HG02763 (cell line): ENCODE measurements at regions not wholly inside any gene's neighbourhood (a gene's known extent, or its start where the extent isn't known, plus 50 kb on each side); places are given as distances from the start of the nearest gene placed in this dataset.
"Not testable (repeated sequence)": the region's sequence is repeated elsewhere in the genome, so short reads cannot be mapped to it uniquely, and the experiment has no call there.

Experiments
- ATAC-seq: cut with Tn5 transposase; IDR thresholded peaks from one replicate; pipeline ENCODE4 v1.9.1; 2021; ENCODE audit warnings: mild to moderate bottlenecking, moderate library complexity; ENCODE audit not compliant: unreplicated experiment

GRCh38 chr5:92380069-92380770 lies 997.1 kb upstream of the ARRDC3 start:
- ATAC-seq, result no peak

DNA sequence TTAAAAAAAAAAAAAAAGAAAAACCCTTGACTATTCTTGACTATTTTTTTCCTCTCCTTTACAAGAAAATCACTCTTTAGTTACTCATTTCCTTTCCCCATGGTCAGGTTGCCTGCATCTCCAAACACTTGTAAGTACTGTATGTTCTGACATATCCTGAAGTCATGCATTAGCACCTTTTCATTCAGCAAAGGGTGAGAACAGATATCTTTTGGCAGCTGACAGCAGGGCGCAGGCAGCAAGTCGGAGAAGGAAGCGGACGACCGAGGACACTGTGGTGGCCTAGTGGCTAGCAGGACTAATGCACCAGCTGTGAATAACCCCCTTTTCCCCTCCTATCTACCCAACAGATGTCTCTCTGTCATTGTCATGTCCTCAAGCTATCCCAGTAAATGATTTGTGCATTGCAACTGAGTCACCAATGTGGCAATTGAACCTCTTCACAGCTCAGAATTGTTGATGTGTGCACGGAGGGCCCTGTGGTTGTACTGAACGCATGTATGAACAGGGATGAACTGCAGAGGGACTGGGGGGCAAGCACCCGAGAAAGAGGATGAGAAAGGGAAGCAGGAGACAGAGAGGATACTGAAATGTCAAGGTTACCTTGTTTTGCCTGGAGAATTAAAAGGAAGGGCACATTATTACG lies 996.0 kb upstream of the ARRDC3 start:
- ATAC-seq, result no peak

DNA sequence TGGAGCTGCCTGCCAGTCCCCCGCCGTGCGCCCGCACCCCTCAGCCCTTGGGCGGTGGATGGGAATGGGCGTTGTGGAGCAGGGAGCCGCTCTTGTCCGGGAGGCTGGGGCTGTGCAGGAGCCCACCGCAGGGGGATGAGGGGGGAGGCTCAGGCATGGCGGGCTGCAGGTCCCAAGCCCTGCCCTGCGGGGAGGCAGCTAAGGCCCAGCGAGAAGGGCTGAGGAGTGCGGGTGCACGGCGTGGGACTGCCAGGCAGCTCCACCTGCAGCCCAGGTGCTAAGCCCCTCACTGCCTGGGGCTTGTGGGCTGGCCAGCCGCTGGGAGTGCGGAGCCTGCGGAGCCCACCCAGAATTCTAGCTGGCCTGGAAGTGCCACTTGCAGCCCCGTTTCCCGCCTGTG lies 991.7 kb upstream of the ARRDC3 start:
- no peak for ATAC-seq

- no peak for ATAC-seq
Observed at GRCh38 chr5:92372766-92373165, 989.6 kb upstream of the ARRDC3 start.

DNA sequence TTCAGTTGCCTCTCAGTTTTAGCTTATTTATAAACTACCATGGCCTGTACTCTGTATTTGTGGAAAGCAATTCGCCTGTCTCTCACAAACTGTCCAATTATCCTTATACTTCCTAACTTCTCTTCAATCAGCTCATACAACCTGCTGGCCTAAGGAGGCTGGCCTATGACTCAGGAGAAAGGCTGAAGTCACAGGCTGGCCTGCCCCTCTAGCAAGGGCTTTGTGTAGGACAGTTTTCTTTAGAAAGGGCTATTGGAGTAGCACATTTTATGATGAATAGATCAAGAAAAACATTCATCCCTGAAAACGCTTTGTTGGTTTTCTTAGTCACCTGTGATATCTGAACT lies 988.7 kb upstream of the ARRDC3 start:
- ATAC-seq, result no peak

GRCh38 chr5:92371171-92371888 lies 988.2 kb upstream of the ARRDC3 start:
- ATAC-seq, result no peak

- ATAC-seq, result no peak
Observed at GRCh38 chr5:92370032-92370431, 986.9 kb upstream of the ARRDC3 start.

- ATAC-seq, result no peak
Observed at GRCh38 chr5:92369587-92369986, 986.5 kb upstream of the ARRDC3 start.

GRCh38 chr5:92364986-92365550 lies 982.0 kb upstream of the ARRDC3 start:
- ATAC-seq, result no peak

DNA sequence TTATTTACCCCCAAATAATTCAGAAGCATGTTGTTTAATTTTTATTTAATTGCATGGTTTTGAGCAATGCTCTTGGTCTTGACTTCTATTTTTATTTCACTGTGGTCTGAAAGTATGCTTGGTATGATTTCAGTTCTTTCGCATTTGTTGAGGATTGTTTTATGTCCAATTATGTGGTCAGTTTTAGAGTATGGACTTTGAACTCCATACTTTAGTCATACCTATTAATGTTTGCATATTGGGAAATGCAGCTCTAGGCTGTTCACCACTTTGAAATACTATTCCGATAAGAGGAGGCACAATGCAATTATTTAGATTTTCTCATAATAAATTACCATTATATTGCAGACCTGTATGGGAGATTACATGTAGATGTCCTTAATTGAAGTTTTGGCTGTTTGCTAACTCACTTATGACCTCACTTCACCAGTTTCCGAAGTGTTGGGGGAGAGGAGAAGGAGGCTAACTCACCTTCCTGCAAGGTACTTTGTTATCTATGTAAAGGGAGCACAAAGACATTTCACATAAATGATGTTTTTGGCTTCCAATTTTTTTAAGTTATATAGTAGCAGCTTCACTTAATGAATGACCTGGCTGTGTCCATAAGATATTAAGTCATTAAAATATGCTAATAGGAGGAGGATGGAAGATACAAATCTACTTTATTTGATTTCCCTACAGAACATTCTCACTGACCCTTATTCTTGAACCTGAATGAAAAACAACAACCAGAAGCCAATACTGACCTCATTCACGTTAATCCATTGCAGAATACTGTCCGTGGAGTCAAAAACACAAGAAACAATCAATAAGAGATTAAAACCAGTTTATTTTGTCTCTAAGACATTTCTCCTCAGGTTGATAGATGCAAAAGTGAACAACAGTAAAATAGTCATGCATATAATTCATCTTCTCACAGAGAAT lies 970.3 kb upstream of the ARRDC3 start:
- no peak for ATAC-seq

DNA sequence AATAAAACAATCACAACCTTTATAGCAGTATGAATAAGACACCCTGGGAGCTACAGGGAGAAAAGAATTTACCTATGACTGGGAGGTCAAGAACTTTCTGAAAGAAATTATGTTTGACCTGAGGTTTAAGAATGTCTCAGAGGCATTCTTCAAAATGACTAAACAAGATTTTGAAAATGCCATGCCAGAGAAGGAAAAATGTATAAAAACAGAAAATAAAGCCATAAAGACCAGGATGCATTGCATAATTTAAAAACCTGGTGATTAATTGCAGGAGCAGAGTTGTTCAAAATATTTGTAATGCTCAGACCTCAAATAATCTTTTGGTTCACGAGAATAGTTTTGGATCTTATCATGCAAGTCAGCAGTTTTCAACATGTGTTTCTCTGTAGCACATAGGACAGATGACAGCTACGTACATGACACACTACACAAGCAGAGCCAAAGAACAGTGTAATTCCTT lies 954.7 kb upstream of the ARRDC3 start:
- no peak for ATAC-seq

- no peak for ATAC-seq
Observed at GRCh38 chr5:92332039-92332438, 948.9 kb upstream of the ARRDC3 start.

DNA sequence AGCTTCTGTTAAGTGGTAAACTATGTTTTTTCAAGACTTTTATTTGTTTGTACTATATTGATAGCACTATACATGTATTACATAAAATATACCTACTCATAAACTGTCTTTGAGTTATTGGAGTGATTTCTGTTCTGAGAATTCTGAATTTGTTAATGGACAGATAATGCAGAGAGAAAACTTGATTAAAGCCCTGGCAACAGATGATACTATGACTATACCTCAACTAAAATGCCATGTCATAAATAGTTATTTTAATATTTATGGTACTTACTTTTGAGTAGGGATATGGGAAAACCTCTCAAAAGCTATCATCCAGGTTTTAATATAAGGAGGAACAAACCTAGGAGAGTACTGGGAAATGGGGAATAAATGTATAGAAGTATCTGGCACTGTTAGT lies 947.2 kb upstream of the ARRDC3 start:
- ATAC-seq, result no peak

- ATAC-seq, result no peak
Observed at GRCh38 chr5:92329759-92330158, 946.6 kb upstream of the ARRDC3 start.

DNA sequence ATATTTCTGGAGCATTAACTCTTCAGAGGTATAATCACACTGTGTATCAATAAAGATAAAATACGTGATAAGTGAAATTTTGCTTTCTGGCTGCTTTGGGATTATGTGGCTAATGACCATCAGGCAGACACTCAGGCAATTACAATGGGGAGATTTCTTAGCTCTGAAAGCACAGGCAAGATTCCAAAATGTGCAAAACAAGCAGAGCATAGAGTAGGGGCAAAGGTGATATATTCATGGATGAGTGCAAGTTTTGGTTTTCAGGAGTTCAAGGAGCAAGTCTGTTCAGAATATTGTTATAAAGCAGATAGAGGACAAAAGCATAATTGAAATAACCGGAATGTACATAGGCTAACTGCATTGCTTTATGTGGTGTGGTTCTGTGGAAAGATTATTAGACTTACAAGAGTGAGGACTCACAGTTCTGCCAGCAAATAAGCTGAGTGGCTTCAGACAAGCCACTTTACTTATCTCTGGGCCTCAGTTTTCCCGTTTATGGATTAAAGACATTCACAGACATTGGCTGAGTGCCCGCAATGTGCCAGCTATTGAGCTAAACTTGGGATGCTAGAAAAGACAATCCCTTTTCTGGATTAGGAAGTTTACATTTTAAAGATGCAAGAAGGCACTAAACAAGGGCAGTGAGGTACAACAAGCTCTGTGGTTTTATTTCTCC lies 945.6 kb upstream of the ARRDC3 start:
- no peak for ATAC-seq

DNA sequence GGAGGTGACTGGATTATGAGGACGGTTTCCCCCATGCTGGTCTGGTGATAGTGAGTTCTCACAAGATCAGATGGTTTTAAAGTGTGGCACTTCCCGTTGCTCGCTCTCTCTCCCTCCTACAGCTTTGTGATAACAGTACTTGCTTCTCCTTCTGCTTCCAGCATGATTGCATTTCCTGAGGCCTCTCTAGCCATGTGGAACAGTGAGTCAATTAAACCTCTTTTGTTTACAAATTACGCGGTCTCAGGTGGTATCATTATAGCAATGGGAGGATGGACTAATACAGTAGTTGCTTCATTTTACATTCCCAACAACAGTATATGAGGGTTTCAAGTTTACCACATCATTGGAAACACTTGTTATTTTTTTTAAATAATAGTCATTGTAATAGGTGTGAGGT lies 937.3 kb upstream of the ARRDC3 start:
- no peak for ATAC-seq

DNA sequence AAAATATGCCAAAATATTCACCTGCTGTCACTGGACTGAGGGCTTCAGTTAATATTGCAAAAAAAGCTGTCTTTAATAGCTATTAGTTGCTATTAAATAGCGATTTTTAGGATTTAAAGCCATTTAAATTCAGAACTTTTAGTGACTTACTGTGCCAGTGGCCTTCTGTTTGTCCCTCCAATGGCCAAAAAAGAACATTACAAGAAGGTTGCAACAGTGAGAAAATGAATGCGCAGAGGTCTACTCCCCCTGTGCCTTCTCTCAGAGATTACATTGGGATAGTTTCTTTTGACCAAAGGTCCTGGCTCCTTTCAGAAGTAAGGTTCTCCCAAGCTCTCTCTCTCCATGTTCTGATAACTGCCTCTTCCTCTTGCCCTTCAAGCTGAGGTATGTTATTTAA lies 930.3 kb upstream of the ARRDC3 start:
- ATAC-seq, result no peak

- no peak for ATAC-seq
Observed at GRCh38 chr5:92309336-92309991, 926.3 kb upstream of the ARRDC3 start.

DNA sequence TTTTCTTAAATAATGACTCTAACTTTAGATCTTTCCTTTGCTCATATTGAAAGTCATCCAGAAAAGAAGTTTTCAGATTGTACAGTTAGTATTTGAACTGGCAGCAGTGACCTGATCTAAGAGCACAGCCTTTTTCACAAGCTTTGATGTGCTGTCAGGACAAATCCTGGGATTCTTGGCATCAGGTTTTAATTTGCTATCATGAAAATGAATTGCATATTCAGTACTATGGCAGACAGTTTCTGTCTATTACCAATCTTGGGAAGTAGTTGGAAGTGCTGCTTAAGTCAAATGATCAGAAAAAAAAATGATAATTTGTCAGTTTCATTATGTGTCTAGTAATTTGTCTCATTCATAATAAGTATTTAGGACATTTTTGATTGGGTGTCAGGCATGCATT lies 925.6 kb upstream of the ARRDC3 start:
- ATAC-seq, result no peak

DNA sequence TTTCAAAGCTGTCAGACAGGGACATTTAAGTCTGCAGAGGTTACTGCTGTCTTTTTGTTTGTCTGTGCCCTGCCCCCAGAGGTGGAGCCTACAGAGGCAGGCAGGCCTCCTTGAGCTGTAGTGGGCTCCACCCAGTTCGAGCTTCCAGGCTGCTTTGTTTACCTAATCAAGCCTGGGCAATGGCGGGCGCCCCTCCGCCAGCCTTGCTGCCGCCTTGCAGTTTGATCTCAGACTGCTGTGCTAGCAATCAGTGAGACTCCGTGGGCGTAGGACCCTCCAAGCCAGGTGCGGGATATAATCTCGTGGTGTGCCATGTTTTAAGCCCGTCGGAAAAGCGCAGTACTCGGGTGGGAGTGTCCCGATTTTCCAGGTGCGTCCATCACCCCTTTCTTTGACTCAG lies 919.2 kb upstream of the ARRDC3 start:
- ATAC-seq, result not testable (repeated sequence)
